ENCODE measurements at regions not wholly inside any gene's neighbourhood (a gene's known extent, or its start where the extent isn't known, plus 50 kb on each side); places are given as distances from the start of the nearest gene placed in this dataset.

DNA sequence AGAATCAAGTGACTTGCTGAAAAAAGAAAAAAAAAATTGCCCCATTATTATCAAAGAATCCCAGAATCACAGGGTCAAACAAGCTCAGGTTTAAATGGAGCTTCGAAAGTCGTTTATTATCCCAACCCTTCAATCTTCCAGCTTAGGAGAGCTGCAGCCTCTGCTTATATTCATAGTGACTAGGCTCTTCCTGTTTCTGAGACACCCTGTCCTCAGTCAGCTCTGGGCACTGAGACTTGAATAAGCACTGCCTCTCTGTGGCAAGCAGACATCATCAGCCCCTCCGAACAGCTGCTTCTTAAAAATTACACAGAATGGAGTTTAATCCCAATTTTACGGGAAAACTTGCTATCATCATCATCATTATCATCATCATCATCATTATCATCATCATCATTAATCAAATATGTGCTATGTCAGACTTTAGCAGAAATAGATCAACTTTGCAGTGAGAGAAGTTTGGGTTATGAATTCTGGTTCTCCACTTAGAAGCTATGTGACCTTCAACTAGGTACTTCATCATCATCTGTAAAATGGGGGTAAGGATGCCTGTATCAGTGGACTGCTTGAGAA lies 614.0 kb upstream of the SYNCRIP start:
- TF ChIP-seq ZNF143 (CRISPR knock-in tag; IDR thresholded peaks at IDR 0.05) (no peak), SMAD1 (CRISPR knock-in tag; IDR thresholded peaks at IDR 0.05; ENCODE audit: borderline replicate concordance, low read depth) (no peak), ZNF121 (CRISPR knock-in tag; IDR thresholded peaks at IDR 0.05) (no peak), THYN1 (CRISPR knock-in tag; IDR thresholded peaks at IDR 0.05; ENCODE audit: borderline replicate concordance, low read depth) (no peak), RBAK (CRISPR knock-in tag; IDR thresholded peaks at IDR 0.05) (no peak), SIN3B (IDR thresholded peaks at IDR 0.05; ENCODE audit: low read length) (no peak), POLR2A (IDR thresholded peaks at IDR 0.05; ENCODE audit: insufficient read depth in 1 of 2, low read depth in 2 of 2, low read length in 2 of 2) (no peak)
